Activated T-helper 1 cell treated with anti-CD3 and anti-CD28 coated beads, Interleukin-12 subunit alpha, Interleukin-12 subunit beta, Interleukin-2, Interleukin-4 antibody, amounts not matched to agents 30 ng/mL and 10 ng/mL and 1 ng/mL, durations not matched to agents 14 hours and 24 hours and 36 hours (primary cell): ENCODE measurements at regions not wholly inside any gene's neighbourhood (a gene's known extent, or its start where the extent isn't known, plus 50 kb on each side); places are given as distances from the start of the nearest gene placed in this dataset.
"Not testable (repeated sequence)": the region's sequence is repeated elsewhere in the genome, so short reads cannot be mapped to it uniquely, and the experiment has no call there.

Experiments
- DNase-seq: peaks from one replicate; pipeline ENCODE4 v3.0.0; 2021; ENCODE audit warnings: low spot score
- H3K27ac Mint-ChIP-seq: one replicate; pipeline ENCODE4 v1.8.0; 2021; ENCODE audit warnings: mild to moderate bottlenecking, mixed read lengths
- H3K27me3 Mint-ChIP-seq: one replicate; pipeline ENCODE4 v1.8.0; 2022; ENCODE audit warnings: mild to moderate bottlenecking, moderate library complexity, mixed read lengths; ENCODE audit not compliant: insufficient read depth
- H3K36me3 Mint-ChIP-seq: one replicate; pipeline ENCODE4 v1.8.0; 2021; ENCODE audit warnings: low read depth, mixed read lengths
- H3K4me1 Mint-ChIP-seq: one replicate; pipeline ENCODE4 v1.8.0; 2021; ENCODE audit warnings: low read depth, mixed read lengths
- H3K4me3 Mint-ChIP-seq: one replicate; pipeline ENCODE4 v1.8.0; 2021; ENCODE audit warnings: mild to moderate bottlenecking, moderate library complexity, mixed read lengths
- H3K9me3 Mint-ChIP-seq: one replicate; pipeline ENCODE4 v1.8.0; 2021; ENCODE audit warnings: mixed read lengths
- intact Hi-C: fragments of 100-400 bp; cut with micrococcal nuclease; formaldehyde crosslinking; loops from one replicate; pipeline ENCODE4 v1.15.1; 2024

GRCh38 chr6:56789342-56789741 is 146.7 kb upstream of the DST start:
- intact Hi-C loops: no loop called here
- H3K4me1 Mint-ChIP-seq: no peaks in the 10 kb centered on the region
- H3K27me3 Mint-ChIP-seq: peaks cover 2% of the 10 kb centered on the region
- H3K4me3 Mint-ChIP-seq: no peak overlapping the region
- no peak overlapping the region for H3K27ac Mint-ChIP-seq
- H3K36me3 Mint-ChIP-seq: no peaks in the 10 kb centered on the region
- DNase-seq: no peak
- H3K9me3 Mint-ChIP-seq: no peaks in the 10 kb centered on the region

- Mint-ChIP-seq H3K4me1 (no peaks in the 10 kb centered on the region), H3K4me3 (no peak overlapping the region), H3K36me3 (no peaks in the 10 kb centered on the region), H3K27ac (no peak overlapping the region), H3K9me3 (no peaks in the 10 kb centered on the region), H3K27me3 (no peaks in the 10 kb centered on the region)
- no peak for DNase-seq
- intact Hi-C loops: no loop called here
Observed at GRCh38 chr6:56787209-56787608, 144.5 kb upstream of the DST start.

GRCh38 chr6:56786256-56786655 is 143.6 kb upstream of the DST start:
- Mint-ChIP-seq H3K27me3 (no peaks in the 10 kb centered on the region), H3K4me1 (no peaks in the 10 kb centered on the region), H3K27ac (no peak overlapping the region), H3K9me3 (no peaks in the 10 kb centered on the region), H3K4me3 (no peak overlapping the region), H3K36me3 (no peaks in the 10 kb centered on the region)
- intact Hi-C loops: no loop called here
- no peak for DNase-seq

- H3K9me3 Mint-ChIP-seq, H3K4me3 Mint-ChIP-seq, DNase-seq, H3K27me3 Mint-ChIP-seq, H3K27ac Mint-ChIP-seq, H3K4me1 Mint-ChIP-seq, intact Hi-C loops, H3K36me3 Mint-ChIP-seq: not testable (repeated sequence)
Observed at GRCh38 chr6:56785536-56785935, 142.8 kb upstream of the DST start.

- H3K36me3 Mint-ChIP-seq, H3K9me3 Mint-ChIP-seq, intact Hi-C loops, DNase-seq, H3K27me3 Mint-ChIP-seq, H3K27ac Mint-ChIP-seq, H3K4me1 Mint-ChIP-seq, H3K4me3 Mint-ChIP-seq: not testable (repeated sequence)
Observed at GRCh38 chr6:56780109-56780508, 137.4 kb upstream of the DST start.

- H3K9me3 Mint-ChIP-seq, H3K4me3 Mint-ChIP-seq, DNase-seq, H3K36me3 Mint-ChIP-seq, H3K27ac Mint-ChIP-seq, H3K4me1 Mint-ChIP-seq, intact Hi-C loops, H3K27me3 Mint-ChIP-seq: not testable (repeated sequence)
Observed at GRCh38 chr6:56778503-56778902, 135.8 kb upstream of the DST start.

- H3K27me3 Mint-ChIP-seq: peaks cover 2% of the 10 kb centered on the region
- H3K4me1 Mint-ChIP-seq: no peaks in the 10 kb centered on the region
- H3K4me3 Mint-ChIP-seq: no peak overlapping the region
- no peaks in the 10 kb centered on the region for H3K36me3 Mint-ChIP-seq
- intact Hi-C loops: no loop called here
- no peak overlapping the region for H3K27ac Mint-ChIP-seq
- H3K9me3 Mint-ChIP-seq: no peaks in the 10 kb centered on the region
- no peak for DNase-seq
Observed at GRCh38 chr6:56775498-56776166, 132.9 kb upstream of the DST start.

GRCh38 chr6:56772737-56773184 is 130.1 kb upstream of the DST start:
- Mint-ChIP-seq H3K9me3 (no peaks in the 10 kb centered on the region), H3K27ac (no peak overlapping the region), H3K27me3 (peaks cover 2% of the 10 kb centered on the region), H3K4me3 (no peak overlapping the region), H3K36me3 (no peaks in the 10 kb centered on the region), H3K4me1 (no peaks in the 10 kb centered on the region)
- intact Hi-C loops: no loop called here
- no peak for DNase-seq

- H3K4me1 Mint-ChIP-seq: no peaks in the 10 kb centered on the region
- no peak overlapping the region for H3K27ac Mint-ChIP-seq
- H3K9me3 Mint-ChIP-seq: no peaks in the 10 kb centered on the region
- no peak overlapping the region for H3K4me3 Mint-ChIP-seq
- H3K27me3 Mint-ChIP-seq: peaks cover 2% of the 10 kb centered on the region
- H3K36me3 Mint-ChIP-seq: no peaks in the 10 kb centered on the region
- no peak for DNase-seq
- intact Hi-C loops: no loop called here
Observed at GRCh38 chr6:56771929-56772607, 129.4 kb upstream of the DST start.

- Mint-ChIP-seq H3K9me3 (no peaks in the 10 kb centered on the region), H3K27ac (no peak overlapping the region), H3K27me3 (peaks cover 2% of the 10 kb centered on the region), H3K4me1 (no peaks in the 10 kb centered on the region), H3K36me3 (no peaks in the 10 kb centered on the region), H3K4me3 (no peak overlapping the region)
- intact Hi-C loops: no loop called here
- no peak for DNase-seq
Observed at GRCh38 chr6:56771189-56771588, 128.5 kb upstream of the DST start.

- intact Hi-C loops: no loop called here
- Mint-ChIP-seq H3K27ac (no peak overlapping the region), H3K9me3 (no peaks in the 10 kb centered on the region), H3K27me3 (no peaks in the 10 kb centered on the region), H3K4me3 (no peak overlapping the region), H3K4me1 (no peaks in the 10 kb centered on the region), H3K36me3 (no peaks in the 10 kb centered on the region)
- no peak for DNase-seq
Observed at GRCh38 chr6:56770011-56770520, 127.4 kb upstream of the DST start.

- Mint-ChIP-seq H3K9me3 (no peaks in the 10 kb centered on the region), H3K4me3 (no peak overlapping the region), H3K27ac (no peak overlapping the region), H3K36me3 (no peaks in the 10 kb centered on the region), H3K4me1 (no peaks in the 10 kb centered on the region), H3K27me3 (no peaks in the 10 kb centered on the region)
- intact Hi-C loops: no loop called here
- no peak for DNase-seq
Observed at GRCh38 chr6:56767892-56768531, 125.3 kb upstream of the DST start.

GRCh38 chr6:56767435-56767834 is 124.7 kb upstream of the DST start:
- H3K9me3 Mint-ChIP-seq: no peaks in the 10 kb centered on the region
- H3K4me1 Mint-ChIP-seq: no peaks in the 10 kb centered on the region
- no peak overlapping the region for H3K27ac Mint-ChIP-seq
- H3K4me3 Mint-ChIP-seq: no peak overlapping the region
- intact Hi-C loops: no loop called here
- DNase-seq: no peak
- H3K36me3 Mint-ChIP-seq: no peaks in the 10 kb centered on the region
- H3K27me3 Mint-ChIP-seq: no peaks in the 10 kb centered on the region
